ENCODE measurements at regions not wholly inside any gene's neighbourhood (a gene's known extent, or its start where the extent isn't known, plus 50 kb on each side); places are given as distances from the start of the nearest gene placed in this dataset.

DNA sequence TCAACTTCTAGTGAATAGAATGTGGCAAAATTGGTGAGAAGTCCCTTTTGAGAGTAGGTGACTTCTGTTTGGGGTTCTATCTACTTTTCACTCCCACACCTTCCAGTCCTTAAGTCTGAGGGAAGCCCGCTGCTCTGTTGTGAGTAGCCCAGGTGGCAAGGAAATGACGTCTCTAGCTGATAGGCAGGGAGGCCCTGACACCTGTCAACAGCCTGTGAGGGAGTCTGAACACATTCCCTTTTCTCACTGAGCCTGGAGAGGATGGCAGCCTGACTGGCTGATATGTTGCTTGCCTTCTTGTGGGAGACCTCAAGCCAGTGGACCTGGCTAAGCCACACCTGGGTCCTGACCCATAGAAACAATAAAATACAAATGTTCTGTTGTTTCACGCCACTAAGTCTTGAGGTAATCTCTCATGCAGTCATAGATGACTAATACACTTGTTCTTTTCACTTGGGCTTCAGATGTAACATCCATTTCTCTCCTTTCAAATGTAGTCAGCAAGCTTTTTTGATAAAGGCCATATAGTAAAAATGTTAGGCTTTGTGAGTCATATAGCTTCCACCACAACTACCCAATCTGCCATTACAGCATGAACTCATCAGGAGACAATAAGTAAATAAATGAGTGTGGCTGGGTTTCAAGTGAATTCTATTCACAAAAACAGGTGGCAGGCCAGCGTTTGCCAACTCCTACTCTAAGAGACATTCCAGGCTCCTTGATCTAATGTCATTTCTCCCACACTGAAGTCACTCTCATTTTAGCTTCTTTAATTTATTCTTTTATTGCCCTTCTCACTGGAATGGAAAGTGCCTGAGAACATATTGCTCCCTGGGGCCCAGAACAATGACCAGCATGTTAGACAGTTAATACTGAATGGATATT lies 265.1 kb upstream of the MAD2L1 start:
- TF ChIP-seq POLR2AphosphoS5 (IDR thresholded peaks at IDR 0.05) (no peak), EP300 (IDR thresholded peaks at IDR 0.05) (no peak), POLR2A (IDR thresholded peaks at IDR 0.05; ENCODE audit: low read depth) (no peak)
- TF ChIP-seq, protein P1, sequence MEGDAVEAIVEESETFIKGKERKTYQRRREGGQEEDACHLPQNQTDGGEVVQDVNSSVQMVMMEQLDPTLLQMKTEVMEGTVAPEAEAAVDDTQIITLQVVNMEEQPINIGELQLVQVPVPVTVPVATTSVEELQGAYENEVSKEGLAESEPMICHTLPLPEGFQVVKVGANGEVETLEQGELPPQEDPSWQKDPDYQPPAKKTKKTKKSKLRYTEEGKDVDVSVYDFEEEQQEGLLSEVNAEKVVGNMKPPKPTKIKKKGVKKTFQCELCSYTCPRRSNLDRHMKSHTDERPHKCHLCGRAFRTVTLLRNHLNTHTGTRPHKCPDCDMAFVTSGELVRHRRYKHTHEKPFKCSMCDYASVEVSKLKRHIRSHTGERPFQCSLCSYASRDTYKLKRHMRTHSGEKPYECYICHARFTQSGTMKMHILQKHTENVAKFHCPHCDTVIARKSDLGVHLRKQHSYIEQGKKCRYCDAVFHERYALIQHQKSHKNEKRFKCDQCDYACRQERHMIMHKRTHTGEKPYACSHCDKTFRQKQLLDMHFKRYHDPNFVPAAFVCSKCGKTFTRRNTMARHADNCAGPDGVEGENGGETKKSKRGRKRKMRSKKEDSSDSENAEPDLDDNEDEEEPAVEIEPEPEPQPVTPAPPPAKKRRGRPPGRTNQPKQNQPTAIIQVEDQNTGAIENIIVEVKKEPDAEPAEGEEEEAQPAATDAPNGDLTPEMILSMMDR (IDR thresholded peaks at IDR 0.05) = no peak
